ENCODE measurements at regions not wholly inside any gene's neighbourhood (a gene's known extent, or its start where the extent isn't known, plus 50 kb on each side); places are given as distances from the start of the nearest gene placed in this dataset.

DNA sequence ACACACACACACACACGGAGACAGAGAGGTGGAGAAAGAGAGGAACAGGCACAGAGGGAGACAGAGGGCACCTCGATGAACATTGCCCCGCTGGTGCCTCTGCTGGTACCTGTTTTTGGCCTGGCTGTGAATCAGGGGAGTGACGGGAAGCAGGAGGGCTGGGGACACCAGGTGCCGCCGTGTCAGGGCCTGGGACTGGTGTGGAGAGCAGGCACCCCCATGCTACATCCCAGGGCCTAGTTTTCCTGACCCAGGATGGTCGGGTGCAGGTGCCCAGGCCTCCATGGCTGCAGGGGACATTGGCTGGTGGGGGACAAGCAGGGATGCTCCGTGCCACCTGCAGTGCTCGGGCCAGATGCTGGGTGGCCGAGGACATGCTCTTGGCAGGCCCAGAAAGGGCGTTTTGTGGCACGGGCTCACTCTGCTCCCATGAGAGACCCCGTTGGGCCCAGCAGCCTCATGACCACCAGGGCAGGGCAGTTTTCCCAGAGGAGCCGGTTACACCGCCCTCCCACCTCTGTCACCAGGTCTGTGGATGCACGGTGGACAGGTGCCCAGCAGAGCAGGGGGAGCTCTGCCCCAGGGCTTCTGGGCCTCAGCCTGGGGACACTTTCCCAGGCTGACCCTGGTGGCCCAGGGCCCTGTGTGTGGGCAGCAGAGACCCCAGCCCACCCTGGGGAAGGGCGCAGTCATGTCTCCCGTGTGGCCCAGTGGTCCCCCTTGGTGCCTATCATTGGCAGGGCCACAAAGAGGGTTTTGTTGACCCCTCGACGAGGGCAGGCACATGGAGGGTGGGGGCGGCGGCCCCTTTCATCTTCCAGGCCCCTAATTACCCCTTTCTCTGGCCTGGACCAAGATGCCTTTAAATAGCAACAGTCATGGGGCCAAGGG lies 207.5 kb upstream of the RTL1 start:
- FAIRE-seq, result no peak

DNA sequence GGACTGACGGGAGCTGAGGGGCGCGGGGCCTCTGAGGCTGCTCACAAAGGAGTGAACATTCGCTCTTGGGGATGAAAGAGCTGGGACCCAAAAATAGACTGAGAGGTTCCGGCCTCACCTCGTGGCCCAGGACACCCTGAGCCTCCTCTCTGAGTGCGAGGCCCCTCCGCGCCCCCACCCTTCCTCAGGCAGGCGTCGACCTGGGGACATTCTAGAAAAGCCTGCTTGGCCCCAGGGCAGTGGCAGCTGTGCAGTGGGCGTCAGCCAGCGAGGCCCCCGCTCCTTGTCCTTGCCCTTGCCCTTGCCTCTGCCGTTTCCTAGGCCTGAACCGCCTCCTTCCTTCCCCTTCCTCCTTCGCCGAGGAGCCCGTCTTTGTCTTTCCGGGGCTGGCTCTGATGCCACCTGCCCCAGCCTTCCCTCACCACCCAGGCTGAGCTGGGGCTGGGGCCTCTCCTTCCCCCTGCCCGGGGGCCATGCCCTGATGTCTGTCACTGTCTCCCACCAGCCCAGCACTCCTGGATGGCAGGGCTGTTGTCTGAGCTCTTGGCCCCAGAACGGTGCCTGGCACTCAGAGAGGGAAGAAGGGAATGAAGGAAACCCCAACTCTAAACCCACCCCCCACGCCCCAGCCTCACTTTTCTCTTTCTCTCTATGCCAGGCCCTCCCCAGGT lies 208.2 kb upstream of the RTL1 start:
- no peak for FAIRE-seq

DNA sequence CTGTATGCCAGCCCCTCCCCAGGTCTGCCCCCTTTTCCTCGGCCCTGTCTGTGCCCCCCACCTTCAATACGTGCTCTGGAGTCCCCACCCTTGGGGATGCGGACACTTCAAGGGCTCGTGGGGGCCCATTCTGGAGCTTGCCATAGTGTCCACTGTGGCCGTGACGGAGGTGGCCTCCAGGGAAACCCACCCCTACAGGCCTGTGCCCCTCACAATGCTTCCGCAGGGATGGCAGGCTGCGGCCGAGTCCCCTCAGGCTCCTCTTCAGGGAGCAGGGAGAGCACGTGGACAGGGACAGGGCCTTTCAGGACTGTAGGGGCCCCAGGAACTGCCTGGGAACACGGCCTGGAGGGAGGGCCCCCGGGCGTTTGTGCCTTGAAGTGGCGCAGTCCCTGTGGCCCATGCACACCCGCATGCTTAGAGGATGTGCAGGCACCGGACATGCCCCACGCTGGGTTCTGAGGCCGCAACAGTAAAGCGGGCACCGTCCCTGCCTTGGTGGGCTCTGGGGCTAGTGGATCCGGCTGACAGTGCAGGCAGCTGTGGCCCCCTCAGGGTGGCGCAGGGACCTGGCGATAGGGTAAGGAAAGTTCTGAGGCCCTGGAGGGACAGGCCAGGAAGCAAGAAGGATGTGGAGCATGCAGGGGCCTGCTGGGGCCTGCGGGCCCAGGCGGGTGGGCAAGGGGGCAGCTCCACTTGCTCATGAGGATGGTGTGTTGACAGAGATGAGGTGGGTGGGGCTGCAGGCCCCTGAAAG lies 209.0 kb upstream of the RTL1 start:
- FAIRE-seq, result no peak

DNA sequence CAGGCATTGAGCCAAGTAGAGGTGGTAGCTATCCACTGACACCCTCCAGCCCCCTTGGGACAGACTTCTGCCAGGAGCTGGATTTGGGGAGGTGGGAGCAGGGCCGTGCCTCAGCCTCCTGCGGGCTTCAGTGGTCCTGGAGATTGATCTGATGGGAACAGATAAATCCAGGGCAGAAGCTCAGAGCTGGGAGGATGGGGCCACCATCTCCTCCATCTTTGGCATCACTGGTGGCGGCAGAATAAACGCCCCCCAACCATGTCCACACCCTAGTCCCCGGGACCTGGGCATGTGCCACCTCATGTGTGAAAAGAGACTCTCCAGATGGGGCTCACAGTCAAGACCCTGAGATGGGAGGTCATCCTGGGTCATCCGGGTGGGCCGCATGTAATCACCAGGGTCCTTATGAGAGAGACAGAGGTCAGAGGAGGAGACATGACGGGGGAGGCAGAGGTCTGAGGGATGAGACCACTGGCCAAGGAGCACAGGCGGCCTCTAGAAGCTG lies 209.6 kb upstream of the RTL1 start:
- FAIRE-seq, result no peak

DNA sequence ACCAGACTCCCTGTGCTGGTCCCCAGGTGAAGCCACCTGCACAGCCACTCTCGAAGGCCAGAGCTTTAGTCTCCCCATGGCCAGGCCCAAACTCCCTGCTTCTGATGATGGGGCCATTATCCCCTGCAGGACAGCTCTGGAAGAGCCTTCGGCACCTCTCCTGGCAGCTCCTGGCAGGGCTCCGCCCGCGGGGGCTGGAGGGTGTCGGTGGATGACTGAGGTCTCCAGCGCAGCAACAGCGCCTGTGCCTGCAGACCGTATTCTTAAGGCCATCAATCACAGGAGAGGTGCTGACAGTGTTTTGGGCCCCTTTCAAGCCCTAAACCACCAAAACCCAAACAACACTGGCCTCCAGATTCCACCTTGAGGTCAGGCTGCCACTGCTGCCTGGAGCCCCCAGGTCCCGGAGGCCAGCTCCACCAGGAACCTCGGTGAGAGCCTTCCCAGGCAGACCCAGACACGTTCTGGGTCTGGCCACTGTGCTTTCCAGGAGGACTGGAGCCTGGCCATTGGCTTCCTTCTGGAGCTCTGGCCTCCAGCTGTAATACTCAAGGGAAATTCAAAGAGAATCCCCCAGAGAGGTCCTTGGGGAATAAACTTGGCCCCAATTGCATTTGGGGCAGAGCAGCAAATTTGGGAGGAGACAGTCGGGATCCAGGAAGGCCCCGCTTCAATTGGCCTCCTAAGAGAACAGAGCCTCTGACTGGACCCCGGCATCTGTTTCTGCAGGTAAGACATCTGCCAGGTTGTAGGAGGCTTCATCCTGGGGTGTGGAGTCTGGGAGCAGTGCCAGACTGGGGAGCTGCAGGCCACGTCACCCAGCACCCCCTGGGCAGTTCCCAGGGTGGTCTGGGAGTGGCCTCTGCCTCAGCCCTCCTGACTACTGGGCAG lies 210.6 kb upstream of the RTL1 start:
- FAIRE-seq, result no peak

DNA sequence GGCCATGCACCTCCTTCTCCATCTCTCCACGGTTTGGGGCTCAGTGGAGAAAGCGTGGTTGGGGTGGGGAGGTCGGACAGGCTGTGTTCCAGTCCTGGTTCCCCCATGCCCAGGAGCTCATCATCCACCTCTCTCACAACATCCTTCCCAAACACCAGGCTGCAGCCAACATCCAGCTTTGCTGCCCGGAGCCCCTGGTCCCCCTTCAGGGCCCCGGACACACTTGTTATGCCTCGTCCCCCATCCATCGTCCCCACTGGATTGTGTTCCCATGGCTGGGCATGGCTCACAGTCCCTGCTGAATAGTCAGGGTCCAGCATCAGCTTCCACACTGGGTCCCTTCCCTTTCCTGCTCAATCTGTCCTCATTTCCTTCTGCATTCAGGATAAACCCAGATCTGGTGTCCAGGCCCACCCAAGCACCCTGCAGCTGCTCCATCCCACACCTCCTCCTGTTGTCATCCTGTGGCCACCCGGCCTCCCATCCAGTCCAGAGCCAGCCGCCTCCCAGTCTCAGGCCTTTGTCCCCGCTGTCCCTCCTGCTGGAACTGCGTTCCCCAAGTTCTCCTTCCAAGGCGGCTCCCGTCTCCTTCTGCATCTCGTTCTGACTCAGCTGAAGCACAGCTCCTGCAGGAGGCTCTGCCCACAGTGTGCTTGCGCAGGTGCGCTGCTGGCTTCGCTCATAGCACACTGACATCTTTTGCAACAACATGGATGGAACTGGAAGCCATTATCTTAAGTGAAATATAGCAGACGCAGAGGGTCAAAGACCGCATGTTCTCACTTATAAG lies 211.4 kb upstream of the RTL1 start:
- no peak for FAIRE-seq

DNA sequence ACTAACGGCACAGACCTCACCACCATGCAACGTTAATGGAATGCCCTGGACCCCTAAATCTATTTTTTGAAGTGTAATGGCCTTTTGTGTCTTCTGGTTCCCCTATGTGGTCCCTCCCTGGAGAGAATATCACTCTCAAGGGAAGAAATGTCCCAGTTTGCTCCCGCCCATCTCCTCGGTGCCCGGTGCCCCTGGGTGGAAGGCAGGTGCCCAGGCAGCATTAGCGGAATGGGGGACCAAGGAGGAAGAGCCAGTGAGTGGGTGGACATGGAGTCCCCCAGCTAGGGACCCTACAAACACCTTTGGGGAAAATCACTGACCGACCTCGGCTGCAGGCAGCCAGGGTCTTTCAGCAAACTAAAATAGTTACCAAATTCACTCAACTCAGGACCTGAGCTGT lies 212.1 kb upstream of the RTL1 start:
- FAIRE-seq, result no peak

DNA sequence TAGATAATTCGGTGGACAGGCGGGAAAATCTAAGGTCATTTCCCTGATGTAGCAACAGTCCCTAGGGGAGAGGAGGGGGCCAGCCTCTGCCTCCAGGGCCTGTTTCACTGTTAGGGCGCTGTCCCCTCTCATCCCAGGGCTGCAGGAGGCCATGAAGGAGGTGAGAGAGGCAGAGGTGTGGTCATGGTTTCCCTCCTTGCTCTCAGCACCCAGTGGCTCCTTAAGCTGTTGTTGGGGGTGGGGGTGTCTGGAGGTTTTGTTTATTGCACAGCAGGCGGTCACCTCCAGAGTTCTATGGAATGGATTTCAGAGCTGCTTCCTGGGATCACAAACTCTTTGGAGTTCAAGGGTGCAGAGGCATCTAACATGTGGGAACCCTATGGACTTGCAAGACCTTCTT lies 212.5 kb upstream of the RTL1 start:
- FAIRE-seq, result no peak

DNA sequence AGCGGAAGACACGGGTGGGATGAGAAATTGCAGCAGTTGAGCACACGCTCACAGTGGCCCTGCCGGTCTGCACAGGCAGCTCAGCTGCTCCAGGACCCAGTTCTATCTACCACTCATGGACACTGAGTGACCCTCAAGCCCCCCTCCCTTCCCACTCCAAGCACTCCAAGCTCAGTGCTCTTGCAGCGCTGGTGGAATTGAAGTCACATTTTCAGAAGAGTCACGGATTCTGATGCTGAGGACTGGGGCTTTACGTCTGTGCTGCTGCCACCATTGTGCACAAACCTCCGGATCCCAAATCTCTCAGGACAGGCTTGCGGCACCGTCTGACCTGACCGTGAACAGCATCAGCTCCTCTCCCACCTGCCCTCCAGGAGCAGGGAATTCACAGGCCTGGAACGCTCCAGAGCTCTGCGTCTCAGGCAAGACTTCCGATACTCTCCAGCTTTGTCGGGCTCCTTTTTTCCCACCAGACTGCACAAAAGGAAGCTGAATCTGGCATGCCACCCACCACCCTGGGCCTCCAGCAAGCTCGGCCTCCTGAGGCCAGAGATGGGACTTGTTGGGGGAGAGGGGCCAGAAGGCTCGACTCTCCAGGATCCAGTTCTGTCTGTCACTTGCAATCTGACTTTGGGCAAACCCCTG lies 213.1 kb upstream of the RTL1 start:
- FAIRE-seq, result no peak

DNA sequence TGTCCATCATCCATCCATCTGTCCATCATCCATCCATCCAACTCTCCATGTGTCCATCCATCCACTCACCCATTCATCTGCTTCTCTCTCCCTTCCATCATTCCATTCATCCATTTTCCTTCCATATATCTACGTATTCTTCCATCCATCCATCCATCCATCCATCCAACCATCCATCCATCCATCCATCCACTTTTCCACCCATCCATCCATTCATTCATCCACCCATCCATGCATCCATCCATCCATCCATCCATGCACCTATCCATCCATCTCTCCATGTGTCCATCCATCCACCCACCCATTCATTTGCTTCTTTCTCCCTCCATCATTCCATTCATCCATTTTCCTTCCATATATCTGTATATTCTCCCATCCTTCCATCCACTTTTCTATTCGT lies 214.0 kb upstream of the RTL1 start:
- FAIRE-seq, result no peak

DNA sequence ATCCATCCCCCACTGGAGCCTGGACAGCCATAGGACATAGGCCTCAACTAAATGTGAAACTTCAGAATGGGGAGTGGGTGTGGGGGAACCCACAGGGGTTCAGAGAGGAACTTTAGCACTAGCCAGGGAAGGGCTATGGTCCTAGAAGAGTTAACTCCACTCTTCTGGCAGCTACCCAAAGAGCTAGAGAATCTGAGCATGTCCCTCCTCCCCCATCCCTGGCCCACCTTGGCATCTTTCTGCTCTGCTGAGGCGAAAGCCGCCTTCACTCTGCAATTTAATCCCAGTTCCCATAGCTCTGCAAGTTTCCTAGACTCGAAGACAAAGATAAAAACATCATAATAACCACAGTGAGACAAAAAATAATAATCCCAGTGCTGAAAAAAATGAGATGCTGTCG lies 214.7 kb upstream of the RTL1 start:
- FAIRE-seq, result no peak

DNA sequence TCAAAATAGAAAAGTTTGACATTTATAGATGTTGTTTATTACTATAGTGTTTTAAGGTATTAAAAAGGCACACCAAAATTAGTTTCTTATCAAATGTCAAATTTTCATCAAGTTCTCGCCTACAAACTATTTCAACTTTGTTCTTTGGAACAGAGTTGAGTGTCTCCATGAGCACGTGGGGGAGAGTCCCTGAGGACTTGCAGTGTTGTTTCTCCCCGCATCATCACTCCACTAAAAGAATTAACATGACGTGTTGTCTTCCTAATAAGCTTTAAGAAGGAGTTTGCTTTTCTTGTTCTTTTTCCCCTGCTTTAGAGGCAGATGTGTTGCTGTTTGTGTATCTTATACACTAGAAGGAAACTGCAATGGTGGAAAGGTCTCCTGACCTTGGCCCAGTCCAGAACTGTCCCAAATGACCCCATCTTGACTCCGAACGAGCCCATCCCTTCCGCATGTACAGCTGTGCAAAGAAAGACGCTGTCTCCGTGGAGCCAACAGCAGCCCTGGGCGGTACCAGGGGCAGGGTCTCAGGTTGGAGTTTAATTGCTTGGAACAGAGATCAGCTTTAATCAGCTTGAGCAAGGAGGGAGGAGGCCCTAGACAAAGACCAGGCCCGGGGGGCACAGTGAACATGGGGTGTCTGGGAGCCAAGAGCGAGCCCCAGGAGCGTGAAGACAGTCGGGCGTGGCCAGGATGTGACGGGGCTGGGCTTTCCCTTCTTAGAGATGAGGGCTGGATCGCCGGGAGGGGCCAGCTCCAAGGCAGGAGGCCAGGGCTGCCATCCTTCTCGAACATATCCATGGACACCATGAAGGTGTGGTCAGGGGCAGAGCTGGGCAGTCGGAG lies 215.4 kb upstream of the RTL1 start:
- FAIRE-seq, result no peak

DNA sequence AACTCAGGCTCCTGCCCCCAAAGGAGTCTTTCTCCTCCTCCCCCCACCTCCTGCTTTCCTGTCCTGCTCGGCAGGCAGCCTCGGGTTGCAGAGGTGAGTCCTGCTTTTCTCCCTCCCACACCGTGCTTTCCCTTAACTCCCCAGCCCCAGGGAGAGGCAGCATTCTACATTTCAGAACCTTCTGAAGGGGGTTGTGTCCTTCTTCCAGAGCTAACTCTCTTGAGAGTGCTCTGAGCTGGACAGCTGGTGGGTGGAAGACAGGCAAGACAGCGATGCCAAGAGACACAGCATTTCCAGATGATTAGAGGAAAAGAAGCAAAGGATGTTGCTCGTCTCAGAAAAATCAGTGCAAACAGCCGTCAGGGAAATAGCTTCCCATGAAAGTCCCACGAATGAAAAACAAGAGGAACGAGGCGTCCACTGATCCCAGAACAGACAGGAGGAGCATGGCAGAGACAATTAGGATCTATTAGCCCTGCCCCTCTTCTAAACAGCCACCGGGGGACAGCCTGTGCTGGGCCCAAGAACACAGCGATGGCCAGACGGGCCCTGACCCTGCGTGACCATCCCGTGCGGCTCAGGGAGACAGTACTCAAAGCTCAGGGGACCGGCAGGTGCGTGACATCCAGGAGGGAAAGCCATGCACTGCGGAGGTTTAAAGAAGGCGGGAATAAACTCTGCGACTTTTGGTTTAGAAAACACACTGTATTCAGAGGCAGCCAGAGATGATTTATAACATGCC lies 216.5 kb upstream of the RTL1 start:
- FAIRE-seq, result no peak

DNA sequence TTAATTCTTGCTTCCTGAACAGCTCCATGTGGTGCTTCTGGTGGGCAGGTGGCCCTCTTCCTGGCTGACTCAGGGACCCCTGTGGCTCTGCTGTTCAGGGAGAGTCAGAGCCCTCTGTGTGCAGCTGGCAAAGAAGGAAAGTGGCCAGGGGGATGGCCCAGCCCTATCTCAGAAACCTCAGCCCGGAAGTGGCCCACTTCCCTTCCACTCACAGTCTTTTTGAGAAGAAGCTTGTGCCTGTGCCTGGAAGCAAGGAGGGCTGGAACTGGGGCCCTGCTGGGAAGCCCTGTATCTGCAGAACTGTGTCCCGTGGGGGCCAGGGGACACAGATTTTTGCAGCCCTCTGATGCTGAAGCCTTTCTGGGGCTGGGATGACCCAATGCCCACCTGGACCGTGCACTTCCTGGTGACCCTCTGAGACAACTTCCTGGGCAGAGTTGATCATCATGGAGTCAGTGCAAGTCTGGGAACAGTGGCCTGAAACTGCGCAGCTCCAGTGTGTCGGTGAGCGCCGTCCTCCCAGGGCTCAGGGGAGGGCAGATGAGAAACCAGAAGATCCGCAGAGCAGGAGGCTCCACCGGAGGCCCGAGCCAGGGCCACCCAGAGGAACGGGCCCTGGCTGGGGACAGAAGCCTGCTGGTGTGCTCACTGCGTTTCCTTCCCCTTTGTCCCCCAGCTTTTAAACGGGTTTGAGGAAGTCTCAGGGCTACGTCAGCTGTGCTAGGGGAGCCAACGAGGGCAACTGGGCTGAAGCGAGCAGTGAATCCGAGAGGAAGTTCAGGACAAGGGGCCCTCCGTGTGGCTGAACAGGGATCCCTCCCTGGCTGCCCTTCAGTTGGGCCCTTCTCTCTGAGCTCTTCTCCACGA lies 217.4 kb upstream of the RTL1 start:
- no peak for FAIRE-seq

DNA sequence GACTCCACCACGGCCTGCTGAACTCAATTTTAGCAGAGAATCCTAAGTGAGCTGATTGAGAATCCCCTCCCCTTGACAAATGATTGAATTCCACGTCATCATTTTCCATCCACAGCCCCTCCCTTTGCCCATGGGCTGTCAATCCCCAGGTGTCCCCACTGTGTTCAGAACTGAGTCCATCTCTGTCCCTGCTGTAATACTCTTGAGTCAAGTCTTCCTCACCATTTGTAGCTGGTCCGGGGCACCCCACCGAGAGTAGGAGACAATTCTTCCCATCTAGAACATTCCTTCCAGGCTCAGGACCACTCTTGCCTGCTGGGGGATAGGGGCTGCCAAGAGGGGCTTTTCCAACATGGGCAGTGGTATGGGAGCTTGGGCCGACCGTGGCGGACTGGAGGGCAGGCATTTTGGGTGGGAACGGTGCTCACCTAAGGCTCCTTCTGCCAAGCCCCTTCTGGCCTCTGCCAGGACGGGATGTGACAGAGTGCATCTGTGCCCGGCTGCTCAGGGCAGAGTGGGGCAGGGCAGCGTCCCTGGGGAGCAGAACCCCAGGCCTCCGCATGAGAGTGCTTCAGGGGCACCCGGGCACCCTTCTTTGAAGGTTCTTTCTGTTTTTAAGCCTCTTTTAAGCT lies 218.1 kb upstream of the RTL1 start:
- no peak for FAIRE-seq

DNA sequence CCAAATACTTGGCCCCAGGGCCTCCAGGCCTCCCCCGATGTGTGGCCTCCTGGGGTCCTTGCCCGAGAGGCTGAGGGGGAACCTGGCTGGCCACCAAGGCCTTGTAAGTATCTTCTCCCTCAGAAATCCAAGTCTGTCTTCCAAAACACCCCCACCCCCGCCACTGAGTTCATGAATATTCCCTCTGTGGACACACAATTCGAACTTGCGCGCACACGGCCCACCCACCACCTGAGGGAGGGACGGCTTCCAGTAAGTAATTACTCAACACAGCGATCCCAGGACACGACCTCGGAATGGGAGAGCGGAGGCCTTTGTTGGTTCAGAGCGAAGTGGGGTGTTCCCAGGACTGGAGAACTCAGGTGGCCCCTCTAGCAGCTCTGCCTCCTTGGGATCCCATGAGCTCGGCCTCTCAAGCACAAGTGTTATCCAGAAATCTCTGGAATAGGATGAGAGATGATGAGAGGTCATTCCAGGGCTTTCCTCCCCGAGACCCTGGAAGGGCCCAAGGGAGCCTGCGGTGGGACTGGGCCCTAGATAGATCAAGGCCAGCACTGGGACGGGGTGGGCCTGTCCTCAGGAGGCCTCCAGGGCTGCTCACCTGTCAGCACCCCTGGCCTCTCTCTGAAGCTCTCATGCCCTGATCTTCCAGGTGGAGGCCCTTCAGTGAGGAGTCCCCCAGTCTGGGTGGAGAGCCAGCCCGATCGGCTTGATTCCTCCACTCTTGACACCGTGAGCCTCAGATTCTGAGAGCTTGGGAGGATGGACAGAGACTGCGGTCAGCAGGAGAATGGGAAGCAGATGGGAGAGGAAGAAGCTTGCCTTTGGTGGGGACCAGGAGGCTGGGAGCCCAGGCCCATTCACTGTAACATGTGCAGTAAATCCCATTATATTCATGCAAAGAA lies 219.0 kb upstream of the RTL1 start:
- no peak for FAIRE-seq
